Loucy (cell line): ENCODE measurements at regions not wholly inside any gene's neighbourhood (a gene's known extent, or its start where the extent isn't known, plus 50 kb on each side); places are given as distances from the start of the nearest gene placed in this dataset.

Experiments
- H2AFZ ChIP-seq: fragments of 200-600 bp; sonication (generic); 2 replicates; pipeline ENCODE4 v1.6.0; 2016; ENCODE audit warnings: antibody characterized with exemption, mild to moderate bottlenecking, low read length, moderate library complexity
- H3F3A ChIP-seq: fragments of 200-600 bp; 2 replicates; pipeline ENCODE4 v1.6.0; 2016; ENCODE audit warnings: antibody characterized with exemption, low read depth, mild to moderate bottlenecking
- H3K27me3 ChIP-seq: fragments of 200-600 bp; sonication (generic); 2 replicates; pipeline ENCODE4 v1.6.1; 2014; ENCODE audit warnings: low read length, mild to moderate bottlenecking; ENCODE audit not compliant: insufficient read depth, poor library complexity, severe bottlenecking
- H3K36me3 ChIP-seq: fragments of 200-600 bp; sonication (generic); 2 replicates; pipeline ENCODE4 v1.6.1; 2016; ENCODE audit warnings: low read length; ENCODE audit not compliant: insufficient read depth
- H3K4me1 ChIP-seq: fragments of 200-600 bp; sonication (generic); 2 replicates; pipeline ENCODE4 v1.5.1; 2014; ENCODE audit warnings: low read length, mild to moderate bottlenecking; ENCODE audit not compliant: insufficient read depth, poor library complexity, severe bottlenecking
- H3K4me2 ChIP-seq: fragments of 200-600 bp; sonication (generic); 2 replicates; pipeline ENCODE4 v1.6.0; 2014; ENCODE audit warnings: antibody characterized with exemption, low read length, low read depth, mild to moderate bottlenecking; ENCODE audit not compliant: poor library complexity, severe bottlenecking
- H3K4me3 ChIP-seq: fragments of 200-600 bp; sonication (generic); 2 replicates; pipeline ENCODE4 v1.5.1; 2014; ENCODE audit warnings: low read length, mild to moderate bottlenecking, mixed read lengths; ENCODE audit not compliant: poor library complexity, severe bottlenecking
- H3K79me2 ChIP-seq: fragments of 200-600 bp; sonication (generic); 2 replicates; pipeline ENCODE4 v1.6.1; 2014; ENCODE audit warnings: low read length; ENCODE audit not compliant: insufficient read depth
- H3K9ac ChIP-seq: fragments of 200-600 bp; sonication (generic); 2 replicates; pipeline ENCODE4 v1.6.0; 2014; ENCODE audit warnings: mild to moderate bottlenecking, low read depth, low read length, moderate library complexity; ENCODE audit not compliant: poor library complexity, severe bottlenecking
- H3K9me2 ChIP-seq: fragments of 200-600 bp; sonication (generic); replicated peaks from 2 replicates; pipeline ENCODE4 v1.6.1; 2016; ENCODE audit warnings: low read depth, low read length, mixed read lengths
- H3K9me3 ChIP-seq: fragments of 200-600 bp; sonication (generic); 2 replicates; pipeline ENCODE4 v1.6.1; 2014; ENCODE audit warnings: mild to moderate bottlenecking, antibody characterized with exemption, low read length, low read depth; ENCODE audit not compliant: insufficient read depth
- H4K20me1 ChIP-seq: fragments of 200-600 bp; sonication (generic); 2 replicates; pipeline ENCODE4 v1.6.0; 2014; ENCODE audit warnings: antibody characterized with exemption, low read length, mild to moderate bottlenecking; ENCODE audit not compliant: insufficient read depth, poor library complexity, severe bottlenecking
- EZH2phosphoT487 ChIP-seq: fragments of 200-600 bp; IDR thresholded peaks from 2 replicates; pipeline ENCODE4 v1.6.1; 2018; ENCODE audit warnings: antibody characterized with exemption, mild to moderate bottlenecking, moderate library complexity, borderline replicate concordance
- TF ChIP-seq, protein P1 (sequence below): fragments of 200-600 bp; sonication (generic); conservative IDR thresholded peaks from 2 replicates; pipeline ENCODE4 v1.5.1; 2014; ENCODE audit warnings: mild to moderate bottlenecking, antibody characterized with exemption, low read length

DNA sequence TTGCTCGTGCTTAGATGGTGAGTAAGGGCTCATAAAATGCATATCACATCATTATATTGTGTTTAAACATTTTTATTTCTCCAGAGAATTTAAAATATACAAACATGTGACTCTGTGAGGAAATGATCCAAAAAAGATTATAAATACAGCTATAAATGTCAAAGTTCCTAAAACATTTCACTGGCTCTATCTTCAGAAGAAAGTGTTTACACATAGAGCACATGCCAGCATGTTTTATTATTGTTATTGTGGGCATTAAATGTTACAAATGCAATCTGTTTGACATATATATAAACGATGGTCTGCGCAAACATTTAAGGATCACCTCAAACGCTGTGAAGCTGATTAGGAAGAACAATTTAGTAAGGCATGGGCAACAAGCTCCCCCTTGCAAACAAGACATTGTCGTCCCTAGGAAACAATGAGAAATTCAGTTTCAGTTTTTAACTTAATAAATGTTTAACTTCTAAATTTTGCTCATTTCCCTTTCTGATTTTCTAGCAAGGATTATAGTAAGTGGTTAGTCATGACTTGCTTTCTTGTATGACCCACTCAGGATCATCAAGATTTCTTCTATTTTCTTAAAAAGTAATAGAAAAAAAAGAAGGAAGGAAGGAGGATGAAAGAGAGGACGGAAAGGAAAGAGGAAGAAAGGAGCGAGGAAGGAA lies 207.5 kb downstream of the SATB1 start:
- no peak overlapping the region for H2AFZ ChIP-seq
- H4K20me1 ChIP-seq = no peaks in the 10 kb centered on the region
- H3K27me3 ChIP-seq = no peaks in the 10 kb centered on the region
- no peaks in the 10 kb centered on the region for H3K9me2 ChIP-seq
- no peak overlapping the region for H3K9ac ChIP-seq
- H3K36me3 ChIP-seq = no peaks in the 10 kb centered on the region
- H3K4me2 ChIP-seq = no peak overlapping the region
- peaks cover 35% of the 10 kb centered on the region for H3K4me1 ChIP-seq
- no peak overlapping the region for H3K4me3 ChIP-seq
- no peaks in the 10 kb centered on the region for H3K79me2 ChIP-seq
- TF ChIP-seq EZH2phosphoT487 = no peak
- TF ChIP-seq, protein P1, sequence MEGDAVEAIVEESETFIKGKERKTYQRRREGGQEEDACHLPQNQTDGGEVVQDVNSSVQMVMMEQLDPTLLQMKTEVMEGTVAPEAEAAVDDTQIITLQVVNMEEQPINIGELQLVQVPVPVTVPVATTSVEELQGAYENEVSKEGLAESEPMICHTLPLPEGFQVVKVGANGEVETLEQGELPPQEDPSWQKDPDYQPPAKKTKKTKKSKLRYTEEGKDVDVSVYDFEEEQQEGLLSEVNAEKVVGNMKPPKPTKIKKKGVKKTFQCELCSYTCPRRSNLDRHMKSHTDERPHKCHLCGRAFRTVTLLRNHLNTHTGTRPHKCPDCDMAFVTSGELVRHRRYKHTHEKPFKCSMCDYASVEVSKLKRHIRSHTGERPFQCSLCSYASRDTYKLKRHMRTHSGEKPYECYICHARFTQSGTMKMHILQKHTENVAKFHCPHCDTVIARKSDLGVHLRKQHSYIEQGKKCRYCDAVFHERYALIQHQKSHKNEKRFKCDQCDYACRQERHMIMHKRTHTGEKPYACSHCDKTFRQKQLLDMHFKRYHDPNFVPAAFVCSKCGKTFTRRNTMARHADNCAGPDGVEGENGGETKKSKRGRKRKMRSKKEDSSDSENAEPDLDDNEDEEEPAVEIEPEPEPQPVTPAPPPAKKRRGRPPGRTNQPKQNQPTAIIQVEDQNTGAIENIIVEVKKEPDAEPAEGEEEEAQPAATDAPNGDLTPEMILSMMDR = no peak
- peaks cover 6% of the 10 kb centered on the region; the same call in 1 of the 2 replicates for H3K9me3 ChIP-seq
- no peaks in the 10 kb centered on the region; the same call in 1 of the 2 replicates for H3F3A ChIP-seq

DNA sequence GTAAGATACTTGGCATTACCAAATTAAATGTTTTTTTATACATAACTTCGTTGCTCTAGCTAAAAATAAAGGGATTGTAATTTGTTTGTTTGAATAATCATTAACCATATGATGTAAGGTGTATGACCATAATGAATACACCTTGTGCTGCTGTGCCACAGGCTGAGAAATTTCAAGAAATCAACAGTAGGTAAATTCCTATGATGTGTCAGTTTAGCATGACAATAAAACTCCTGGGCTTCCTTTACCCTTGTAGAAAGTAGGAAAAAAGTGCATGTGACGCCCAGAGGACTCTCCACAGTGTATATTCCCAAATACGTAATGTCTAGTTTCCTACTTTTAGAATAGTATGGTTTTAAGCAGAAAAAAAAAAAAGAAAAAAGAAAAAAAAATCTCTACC lies 208.1 kb downstream of the SATB1 start:
- Histone ChIP-seq H3K79me2 (no peaks in the 10 kb centered on the region), H3F3A (no peaks in the 10 kb centered on the region; the same call in 1 of the 2 replicates), H3K4me3 (no peak overlapping the region), H3K4me2 (no peak overlapping the region), H2AFZ (no peak overlapping the region), H3K9me2 (no peaks in the 10 kb centered on the region), H3K27me3 (no peaks in the 10 kb centered on the region), H3K36me3 (no peaks in the 10 kb centered on the region), H3K4me1 (peaks cover 29% of the 10 kb centered on the region), H3K9me3 (peaks cover 6% of the 10 kb centered on the region; the same call in 1 of the 2 replicates), H4K20me1 (no peaks in the 10 kb centered on the region), H3K9ac (no peak overlapping the region)
- TF ChIP-seq, protein P1 = no peak
- no peak for TF ChIP-seq EZH2phosphoT487

DNA sequence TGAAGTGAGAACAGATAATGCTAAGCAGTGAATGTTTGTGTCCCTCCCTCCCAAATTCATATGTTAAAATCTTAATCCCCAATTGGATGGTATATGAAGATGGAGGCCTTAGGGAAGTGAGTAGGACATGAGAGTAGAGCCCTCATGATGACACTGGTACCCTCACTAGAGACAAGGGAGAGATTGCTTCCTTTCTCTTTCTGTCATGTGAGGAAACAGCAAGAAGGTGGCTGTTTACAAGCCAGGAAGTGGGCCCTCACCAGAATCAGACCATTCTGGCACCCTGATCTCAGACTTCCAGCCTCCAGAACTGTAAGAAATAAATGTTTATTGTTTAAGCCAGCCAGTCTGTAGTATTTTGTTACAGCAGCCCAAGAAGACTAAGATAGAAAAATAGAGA lies 209.5 kb downstream of the SATB1 start:
- TF ChIP-seq, protein P1 = no peak
- no peak for TF ChIP-seq EZH2phosphoT487
- Histone ChIP-seq H3K4me1 (peaks cover 36% of the 10 kb centered on the region), H3K36me3 (no peaks in the 10 kb centered on the region), H3K9me2 (no peaks in the 10 kb centered on the region), H3K9ac (peak overlapping the region; percentile 17), H3F3A (no peaks in the 10 kb centered on the region; the same call in 1 of the 2 replicates), H3K4me3 (no peak overlapping the region), H3K79me2 (no peaks in the 10 kb centered on the region), H2AFZ (peak overlapping the region; percentile 34; the same call in 1 of the 2 replicates), H3K9me3 (peaks cover 6% of the 10 kb centered on the region; the same call in 1 of the 2 replicates), H3K4me2 (peak overlapping the region; percentile 17), H4K20me1 (no peaks in the 10 kb centered on the region), H3K27me3 (no peaks in the 10 kb centered on the region)
